IMR-90 (cell line): ENCODE measurements at regions not wholly inside any gene's neighbourhood (a gene's known extent, or its start where the extent isn't known, plus 50 kb on each side); places are given as distances from the start of the nearest gene placed in this dataset.

Experiments
- ATAC-seq: fragments of 200-7000 bp; cut with Tn5 transposase; 2 replicates; pipeline ENCODE4 v1.9.1; 2020; ENCODE audit warnings: low read depth, mild to moderate bottlenecking, moderate library complexity
- BruUV-seq: library from RNA; stranded (reverse); fragments of 400-500 nt; replicated peaks from 2 replicates; lab custom pipeline; 2021; lab: Mats Ljungman, UMichigan
- CTCF ChIA-PET: fragments of 300-600 bp; formaldehyde crosslinking; extraction: SDS; loops from one replicate; lab custom pipeline; 2021; ENCODE audit warnings: antibody characterized with exemption; lab: Yijun Ruan, JAX
- POLR2A ChIA-PET: fragments of 300-600 bp; sonication (Branson Sonifier 250); formaldehyde crosslinking; loops from one replicate; lab custom pipeline; 2022; ENCODE audit warnings: antibody characterized with exemption; ENCODE audit not compliant: unreplicated experiment; lab: Charles Lee
- DNase-seq: peaks from one replicate; pipeline ENCODE4 v3.0.0; 2013
- H2AFZ ChIP-seq: replicated peaks from 2 replicates; pipeline ENCODE3; 2013; ENCODE audit warnings: low read length, mild to moderate bottlenecking; ENCODE audit not compliant: poor library complexity
- H2AK5ac ChIP-seq: 2 replicates; pipeline ENCODE4 v1.6.1; 2013; ENCODE audit warnings: low read depth, low read length, inconsistent platforms
- H2AK9ac ChIP-seq: replicated peaks from 2 replicates; pipeline ENCODE3; 2013; ENCODE audit warnings: mild to moderate bottlenecking, low read depth, low read length, moderate library complexity; ENCODE audit not compliant: poor library complexity
- H2BK120ac ChIP-seq: 2 replicates; pipeline ENCODE4 v1.6.1; 2013; ENCODE audit warnings: low read depth, low read length, inconsistent platforms
- H2BK15ac ChIP-seq: 3 replicates; pipeline ENCODE4 v1.6.1; 2013; ENCODE audit warnings: low read depth, low read length, inconsistent platforms
- H2BK20ac ChIP-seq: 2 replicates; pipeline ENCODE4 v1.6.1; 2013; ENCODE audit warnings: low read depth, mild to moderate bottlenecking, inconsistent platforms, low read length, moderate library complexity
- H2BK5ac ChIP-seq: 2 replicates; pipeline ENCODE4 v1.6.1; 2013; ENCODE audit warnings: mild to moderate bottlenecking, low read depth, low read length, inconsistent platforms; ENCODE audit not compliant: poor library complexity, severe bottlenecking
- H3K14ac ChIP-seq: replicated peaks from 2 replicates; pipeline ENCODE4 v1.6.1; 2013; ENCODE audit warnings: low read depth, low read length, inconsistent platforms
- H3K18ac ChIP-seq: 2 replicates; pipeline ENCODE4 v1.6.1; 2013; ENCODE audit warnings: low read depth, low read length, control low read depth
- H3K23ac ChIP-seq: 2 replicates; pipeline ENCODE4 v1.6.1; 2013; ENCODE audit warnings: low read depth, low read length, inconsistent platforms
- H3K27ac ChIP-seq: 2 replicates; pipeline ENCODE4 v1.5.1; 2013; ENCODE audit warnings: mild to moderate bottlenecking, control low read depth, low read length; ENCODE audit not compliant: insufficient read depth
- H3K27me3 ChIP-seq: 2 replicates; pipeline ENCODE4 v1.6.1; 2013; ENCODE audit warnings: low read length; ENCODE audit not compliant: control insufficient read depth, insufficient read depth
- H3K36me3 ChIP-seq: 2 replicates; pipeline ENCODE4 v1.6.1; 2013; ENCODE audit warnings: low read length, mixed read lengths; ENCODE audit not compliant: control insufficient read depth, insufficient read depth
- H3K4ac ChIP-seq: 2 replicates; pipeline ENCODE4 v1.6.1; 2013; ENCODE audit warnings: low read depth, low read length, inconsistent platforms
- H3K4me1 ChIP-seq: 2 replicates; pipeline ENCODE4 v1.6.1; 2013; ENCODE audit warnings: low read length, mixed read lengths; ENCODE audit not compliant: control insufficient read depth, insufficient read depth
- H3K4me2 ChIP-seq: 2 replicates; pipeline ENCODE4 v1.6.1; 2013; ENCODE audit warnings: low read depth, mild to moderate bottlenecking, control low read depth, low read length, moderate library complexity
- H3K4me3 ChIP-seq: 2 replicates; pipeline ENCODE4 v1.5.1; 2013; ENCODE audit warnings: low read depth, mild to moderate bottlenecking, control low read depth, low read length, moderate library complexity; ENCODE audit not compliant: insufficient read depth
- H3K56ac ChIP-seq: 2 replicates; pipeline ENCODE4 v1.6.1; 2013; ENCODE audit warnings: low read length, inconsistent platforms; ENCODE audit not compliant: insufficient read depth; ENCODE audit errors: extremely low read depth
- H3K79me1 ChIP-seq, 2 experiments: 2 replicates each; pipeline ENCODE4 v1.6.1; 2013; ENCODE audit warnings: low read length in 2 of 2, inconsistent platforms in 1 of 2, low read depth in 1 of 2
- H3K9ac ChIP-seq: 2 replicates; pipeline ENCODE4 v1.6.1; 2013; ENCODE audit warnings: low read depth, low read length, control low read depth
- H3K9me1 ChIP-seq: 2 replicates; pipeline ENCODE4 v1.6.1; 2013; ENCODE audit warnings: low read length, inconsistent platforms; ENCODE audit not compliant: insufficient read depth
- H3K9me3 ChIP-seq: 2 replicates; pipeline ENCODE4 v1.6.1; 2013; ENCODE audit warnings: low read length; ENCODE audit not compliant: control insufficient read depth, insufficient read depth
- H4K20me1 ChIP-seq: 2 replicates; pipeline ENCODE4 v1.6.1; 2013; ENCODE audit warnings: low read length, inconsistent platforms; ENCODE audit not compliant: insufficient read depth
- H4K5ac ChIP-seq: 2 replicates; pipeline ENCODE4 v1.6.1; 2013; ENCODE audit warnings: mild to moderate bottlenecking, low read depth, low read length, control low read depth
- H4K8ac ChIP-seq, 2 experiments: 2 replicates each; pipeline ENCODE4 v1.6.1; 2013; ENCODE audit warnings: low read depth in 2 of 2, low read length in 2 of 2, control low read depth in 1 of 2, inconsistent platforms in 1 of 2
- H4K91ac ChIP-seq: 2 replicates; pipeline ENCODE4 v1.6.1; 2013; ENCODE audit warnings: low read depth, low read length, inconsistent platforms; ENCODE audit not compliant: insufficient read depth
- BHLHE40 ChIP-seq: fragments of 150-350 bp; IDR thresholded peaks from 2 replicates; pipeline ENCODE4 v1.6.1; 2016; ENCODE audit warnings: mild to moderate bottlenecking, low read depth, low read length
- CEBPB ChIP-seq: IDR thresholded peaks from 2 replicates; pipeline ENCODE4 v1.6.1; 2012; ENCODE audit warnings: low read depth, low read length, improper control_type of control experiment
- CHD1 ChIP-seq: IDR thresholded peaks from 2 replicates; pipeline ENCODE4 v1.6.1; 2012; ENCODE audit warnings: low read depth, low read length, improper control_type of control experiment
- CTCF ChIP-seq: conservative IDR thresholded peaks from 2 replicates; pipeline ENCODE4 v1.5.1; 2012; ENCODE audit warnings: mild to moderate bottlenecking, low read depth, low read length, improper control_type of control experiment
- ELK1 ChIP-seq: fragments of 150-350 bp; IDR thresholded peaks from 2 replicates; pipeline ENCODE4 v1.6.1; 2016; ENCODE audit warnings: low read depth, mild to moderate bottlenecking, low read length, moderate library complexity, borderline replicate concordance
- FOS ChIP-seq: fragments of 150-350 bp; IDR thresholded peaks from 2 replicates; pipeline ENCODE4 v1.6.1; 2016; ENCODE audit warnings: low read depth, low read length
- MAFK ChIP-seq: IDR thresholded peaks from 2 replicates; pipeline ENCODE4 v1.6.1; 2012; ENCODE audit warnings: low read depth, low read length, improper control_type of control experiment
- MAZ ChIP-seq: IDR thresholded peaks from 2 replicates; pipeline ENCODE4 v1.6.1; 2012; ENCODE audit warnings: low read depth, mild to moderate bottlenecking, low read length, improper control_type of control experiment, moderate library complexity, borderline replicate concordance
- NFE2L2 ChIP-seq: fragments of 150-350 bp; IDR thresholded peaks from 2 replicates; pipeline ENCODE4 v1.6.1; 2016; ENCODE audit warnings: low read depth, mild to moderate bottlenecking, low read length
- POLR2A ChIP-seq: IDR thresholded peaks from 2 replicates; pipeline ENCODE4 v1.6.1; 2012; ENCODE audit warnings: mild to moderate bottlenecking, low read depth, low read length
- RAD21 ChIP-seq: IDR thresholded peaks from 2 replicates; pipeline ENCODE4 v1.6.1; 2012; ENCODE audit warnings: low read length, improper control_type of control experiment
- RCOR1 ChIP-seq: IDR thresholded peaks from 2 replicates; pipeline ENCODE4 v1.6.1; 2012; ENCODE audit warnings: mild to moderate bottlenecking, low read length, improper control_type of control experiment; ENCODE audit not compliant: insufficient replicate concordance
- RFX5 ChIP-seq: IDR thresholded peaks from 2 replicates; pipeline ENCODE4 v1.8.0; 2012; ENCODE audit warnings: low read depth, mild to moderate bottlenecking, low read length, moderate library complexity
- SMC3 ChIP-seq: fragments of 150-350 bp; IDR thresholded peaks from 2 replicates; pipeline ENCODE4 v1.6.1; 2016; ENCODE audit warnings: low read depth, mild to moderate bottlenecking, antibody characterized with exemption, low read length, moderate library complexity
- WGBS, 2 experiments: methylation state at CpG; one replicate each; pipeline versions ENCODE4 v1.1.5 to v1.1.7; 2013; ENCODE audit warnings: missing lambda C conversion rate in 2 of 2; ENCODE audit not compliant: insufficient read length in 1 of 2; ENCODE audit errors: extremely low coverage in 2 of 2; 5-methylcytosine and 5-hydroxymethylcytosine counted together
- dilution Hi-C: fragments of 300-500 bp; cut with HindIII; formaldehyde crosslinking; loops from one replicate; pipeline ENCODE4 v1.14.3; 2018; ENCODE audit warnings: low sequenced_read_pairs; ENCODE audit not compliant: unreplicated experiment
- in situ Hi-C: fragments of 300-500 bp; cut with MboI; formaldehyde crosslinking; loops from 3 replicates; pipeline ENCODE4 v1.14.3; 2019; ENCODE audit warnings: low sequenced_read_pairs, inconsistent platforms, mixed read lengths
- intact Hi-C: fragments of 100-400 bp; cut with micrococcal nuclease; formaldehyde crosslinking; loops from 2 replicates; pipeline ENCODE4 v1.10.0; 2022
- TF ChIP-seq, protein P1 (sequence below): fragments of 150-350 bp; IDR thresholded peaks from 2 replicates; pipeline ENCODE4 v1.6.1; 2017; ENCODE audit warnings: mild to moderate bottlenecking, antibody characterized with exemption, low read length, low read depth

DNA sequence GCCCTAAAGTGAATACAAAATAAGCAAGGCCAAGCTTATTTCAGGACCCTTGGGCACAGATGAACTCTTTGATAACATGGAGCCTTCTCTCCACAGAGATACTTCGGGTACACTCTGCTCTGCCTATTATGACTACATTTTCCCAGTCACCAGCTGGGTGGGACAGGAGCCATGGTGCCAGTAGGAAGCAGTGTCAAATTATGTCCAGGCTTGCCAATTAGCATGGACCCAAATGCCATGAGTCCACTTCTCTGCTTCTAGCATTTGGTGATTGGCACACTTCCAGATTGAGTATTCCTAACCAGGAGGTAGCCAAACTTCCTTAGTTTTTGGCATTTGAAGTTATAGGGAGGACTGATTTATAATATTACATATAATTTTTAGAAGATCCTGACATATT, 513.8 kb upstream of the HTR1E start:
- no peak overlapping the region for H3K4me3 ChIP-seq
- no peak overlapping the region for H4K8ac ChIP-seq
- no peak overlapping the region for H2AK5ac ChIP-seq
- no peaks in the 10 kb centered on the region for H3K4me1 ChIP-seq
- no peaks in the 10 kb centered on the region for H4K20me1 ChIP-seq
- H3K23ac ChIP-seq: no peak overlapping the region
- no peak overlapping the region for H3K4ac ChIP-seq
- H3K9ac ChIP-seq: no peak overlapping the region
- H3K36me3 ChIP-seq: no peaks in the 10 kb centered on the region
- no peak overlapping the region for H3K14ac ChIP-seq
- H3K4me2 ChIP-seq: no peak overlapping the region
- H2AK9ac ChIP-seq: no peak overlapping the region
- CTCF ChIA-PET: no interaction called here
- dilution Hi-C loops: no loop called here
- peaks cover 9% of the 10 kb centered on the region for H3K9me3 ChIP-seq
- no peak overlapping the region for H4K91ac ChIP-seq
- TF ChIP-seq FOS: no peak
- TF ChIP-seq CHD1: no peak
- TF ChIP-seq POLR2A: no peak
- TF ChIP-seq, protein P1, sequence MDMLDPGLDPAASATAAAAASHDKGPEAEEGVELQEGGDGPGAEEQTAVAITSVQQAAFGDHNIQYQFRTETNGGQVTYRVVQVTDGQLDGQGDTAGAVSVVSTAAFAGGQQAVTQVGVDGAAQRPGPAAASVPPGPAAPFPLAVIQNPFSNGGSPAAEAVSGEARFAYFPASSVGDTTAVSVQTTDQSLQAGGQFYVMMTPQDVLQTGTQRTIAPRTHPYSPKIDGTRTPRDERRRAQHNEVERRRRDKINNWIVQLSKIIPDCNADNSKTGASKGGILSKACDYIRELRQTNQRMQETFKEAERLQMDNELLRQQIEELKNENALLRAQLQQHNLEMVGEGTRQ: no peak
- no peak for TF ChIP-seq RAD21
- TF ChIP-seq BHLHE40: no peak
- no peak for TF ChIP-seq MAZ
- TF ChIP-seq CEBPB: no peak
- TF ChIP-seq RFX5: no peak
- no peak for TF ChIP-seq RCOR1
- no peak for TF ChIP-seq NFE2L2
- TF ChIP-seq ELK1: no peak
- TF ChIP-seq CTCF: no peak
- TF ChIP-seq MAFK: no peak
- TF ChIP-seq SMC3: no peak
- in situ Hi-C loops: no loop called here
- no peaks in the 10 kb centered on the region for H3K27me3 ChIP-seq
- H2BK5ac ChIP-seq: no peak overlapping the region
- H2BK15ac ChIP-seq: no peak overlapping the region
- no TSS peak for BruUV-seq
- no peaks in the 10 kb centered on the region for H3K9me1 ChIP-seq
- no peak overlapping the region for H3K18ac ChIP-seq
- POLR2A ChIA-PET: no interaction called here
- H2AFZ ChIP-seq: no peak overlapping the region
- H3K27ac ChIP-seq: no peak overlapping the region
- no peak overlapping the region for H3K56ac ChIP-seq
- no peak overlapping the region for H2BK120ac ChIP-seq
- intact Hi-C loops: no loop called here
- ATAC-seq (no peak), DNase-seq (no peak)
- WGBS, 2 experiments: no CpG with 5 or more reads among the region's 1 CpG
- H3K79me1 ChIP-seq: no peaks in the 10 kb centered on the region
- H2BK20ac ChIP-seq: no peak overlapping the region
- no peak overlapping the region for H4K5ac ChIP-seq
